ENCODE measurements at regions not wholly inside any gene's neighbourhood (a gene's known extent, or its start where the extent isn't known, plus 50 kb on each side); places are given as distances from the start of the nearest gene placed in this dataset.

- FAIRE-seq (no peak), ATAC-seq (no peak), DNase-seq (ENCODE audit: low spot score) (no peak)
- 13% methylated on average over 4 of the region's 4 CpGs for WGBS (ENCODE audit: low lambda C conversion rate)
- Histone ChIP-seq H2AFZ (ENCODE audit: low read length) (no peak overlapping the region), H3K4me2 (ENCODE audit: low read depth, low read length) (no peak overlapping the region), H3K9ac (ENCODE audit: insufficient read depth, low read depth, low read length) (no peak overlapping the region), H3K79me2 (ENCODE audit: insufficient read depth, low read length) (no peaks in the 10 kb centered on the region), H3K27ac (ENCODE audit: extremely low read length, insufficient read depth, low read length) (no peak overlapping the region), H3K36me3 (replicated peaks in 1 of 2; ENCODE audit: control insufficient read depth in 1 of 2, insufficient read depth in 2 of 2, low read length in 2 of 2) (no peaks in the 10 kb centered on the region), H3K27me3 (ENCODE audit: control insufficient read depth in 1 of 2, insufficient read depth in 2 of 2, low read length in 2 of 2) (0 out of 5 replicates have a peak, but pooled peaks cover 0 to 4% of the 10 kb centered on the region in 2 experiments), H4K20me1 (ENCODE audit: insufficient read depth, low read length) (no peaks in the 10 kb centered on the region), H3K9me3 (ENCODE audit: low read length) (no peaks in the 10 kb centered on the region), H3K4me3 (replicated peaks in 1 of 3; ENCODE audit: insufficient read depth in 1 of 3, low read depth in 2 of 3, low read length in 3 of 3) (no peak overlapping the region), H3K4me1 (ENCODE audit: insufficient read depth, low read length) (no peaks in the 10 kb centered on the region)
- intact Hi-C loops (cut with micrococcal nuclease; ENCODE audit: unreplicated experiment) (no loop called here), in situ Hi-C loops (cut with HindIII; ENCODE audit: extremely low pct_ligation_motif_present, low pct_unique_long_range_greater_than_20kb) (no loop called here)
- no TSS peak for BruUV-seq (replicated peaks)
- no peak for TF ChIP-seq ADNP (CRISPR knock-in tag; IDR thresholded peaks at IDR 0.05)
- no peak for TF ChIP-seq BRF2 (CRISPR knock-in tag; IDR thresholded peaks at IDR 0.05)
- TF ChIP-seq KAT8 (CRISPR knock-in tag; IDR thresholded peaks at IDR 0.05), result no peak
- no peak for TF ChIP-seq REL (CRISPR knock-in tag; conservative IDR thresholded peaks at IDR 0.05)
- TF ChIP-seq HOXA3 (CRISPR knock-in tag; IDR thresholded peaks at IDR 0.05), result no peak
- no peak for TF ChIP-seq ZNF460 (CRISPR knock-in tag; IDR thresholded peaks at IDR 0.05; ENCODE audit: borderline replicate concordance)
- TF ChIP-seq FOXA1 (IDR thresholded peaks at IDR 0.05), result no peak
- no peak for TF ChIP-seq FOXA1 (CRISPR knock-in tag; IDR thresholded peaks at IDR 0.05)
- TF ChIP-seq ARID2 (CRISPR knock-in tag; IDR thresholded peaks at IDR 0.05; ENCODE audit: borderline replicate concordance), result no peak
- no peak for TF ChIP-seq MEIS1 (CRISPR knock-in tag; IDR thresholded peaks at IDR 0.05; ENCODE audit: borderline replicate concordance)
- TF ChIP-seq HES4 (CRISPR knock-in tag; IDR thresholded peaks at IDR 0.05; ENCODE audit: borderline replicate concordance), result no peak
- POLR2A ChIA-PET, result no interaction called here
- CTCF ChIA-PET (ENCODE audit: low intra/inter-chr PET ratio, low total read pairs), result no interaction called here
Observed at GRCh38 chr1:184892116-184892515, 82.2 kb downstream of the NIBAN1 start.
